ENCODE measurements at regions not wholly inside any gene's neighbourhood (a gene's known extent, or its start where the extent isn't known, plus 50 kb on each side); places are given as distances from the start of the nearest gene placed in this dataset.

GRCh38 chr2:12652723-12653122 is 64.0 kb upstream of the TRIB2 start:
- CTCF ChIA-PET = no interaction called here
- TF ChIP-seq EZH2 (IDR thresholded peaks at IDR 0.05; ENCODE audit: low read depth) = no peak
- no peak for TF ChIP-seq CTCF (conservative IDR thresholded peaks at IDR 0.05)
- intact Hi-C loops (cut with micrococcal nuclease; ENCODE audit: unreplicated experiment) = no loop called here

GRCh38 chr2:12657560-12657959 is 59.2 kb upstream of the TRIB2 start:
- POLR2A ChIA-PET (ENCODE audit: unreplicated experiment) = no interaction called here

More at GRCh38 chr2:12652723-12653122, 64.0 kb upstream of the TRIB2 start:
- no peaks in the 10 kb centered on the region for H3K4me1 ChIP-seq (replicated peaks; ENCODE audit: insufficient read depth)
- POLR2A ChIA-PET (ENCODE audit: unreplicated experiment) = interaction anchor here (0.7 kb wide), 1 partner anchor 21 kb away, joined by 4 read pairs; no protein-coding TSS in a partner anchor
- no peaks in the 10 kb centered on the region for H3K36me3 ChIP-seq (ENCODE audit: low read depth)
- no peak overlapping the region for H3K4me2 ChIP-seq
- H3K79me2 ChIP-seq (ENCODE audit: low read depth) = no peaks in the 10 kb centered on the region
- no peaks in the 10 kb centered on the region for H4K20me1 ChIP-seq (ENCODE audit: insufficient read depth)
- H2AFZ ChIP-seq = no peak overlapping the region
- H3K9me2 ChIP-seq (ENCODE audit: insufficient read depth) = no peaks in the 10 kb centered on the region
- no peaks in the 10 kb centered on the region for H3K9me3 ChIP-seq (ENCODE audit: insufficient read depth, low read depth)
- no peak for DNase-seq
- H3F3A ChIP-seq (ENCODE audit: insufficient read depth, low read depth) = no peaks in the 10 kb centered on the region
- H3K4me3 ChIP-seq = no peak overlapping the region
- no TSS peak for BruUV-seq (replicated peaks)
- H3K27ac ChIP-seq = no peak overlapping the region
- no peaks in the 10 kb centered on the region for H3K27me3 ChIP-seq (ENCODE audit: insufficient read depth, low read depth)

GRCh38 chr2:12658310-12658945 is 58.3 kb upstream of the TRIB2 start:
- Histone ChIP-seq H3K79me2 (ENCODE audit: low read depth) (no peaks in the 10 kb centered on the region), H3K9me2 (ENCODE audit: insufficient read depth) (no peaks in the 10 kb centered on the region), H3K4me3 (no peak overlapping the region), H3K4me1 (replicated peaks; ENCODE audit: insufficient read depth) (no peaks in the 10 kb centered on the region), H3F3A (ENCODE audit: insufficient read depth, low read depth) (no peaks in the 10 kb centered on the region), H4K20me1 (ENCODE audit: insufficient read depth) (no peaks in the 10 kb centered on the region), H2AFZ (no peak overlapping the region), H3K27ac (no peak overlapping the region), H3K27me3 (ENCODE audit: insufficient read depth, low read depth) (no peaks in the 10 kb centered on the region), H3K9me3 (ENCODE audit: insufficient read depth, low read depth) (no peaks in the 10 kb centered on the region), H3K36me3 (ENCODE audit: low read depth) (no peaks in the 10 kb centered on the region), H3K4me2 (no peak overlapping the region)
- CTCF ChIA-PET = no interaction called here
- no peak for DNase-seq
- BruUV-seq (replicated peaks) = no TSS peak
- TF ChIP-seq EZH2 (IDR thresholded peaks at IDR 0.05; ENCODE audit: low read depth) = no peak
- no peak for TF ChIP-seq CTCF (conservative IDR thresholded peaks at IDR 0.05)
- intact Hi-C loops (cut with micrococcal nuclease; ENCODE audit: unreplicated experiment) = no loop called here
- POLR2A ChIA-PET (ENCODE audit: unreplicated experiment) = no interaction called here

More at GRCh38 chr2:12657560-12657959, 59.2 kb upstream of the TRIB2 start:
- Histone ChIP-seq H3F3A (ENCODE audit: insufficient read depth, low read depth) (no peaks in the 10 kb centered on the region), H3K27ac (no peak overlapping the region), H3K27me3 (ENCODE audit: insufficient read depth, low read depth) (no peaks in the 10 kb centered on the region), H3K36me3 (ENCODE audit: low read depth) (no peaks in the 10 kb centered on the region), H3K9me3 (ENCODE audit: insufficient read depth, low read depth) (no peaks in the 10 kb centered on the region), H4K20me1 (ENCODE audit: insufficient read depth) (no peaks in the 10 kb centered on the region), H3K9me2 (ENCODE audit: insufficient read depth) (no peaks in the 10 kb centered on the region), H2AFZ (no peak overlapping the region), H3K4me1 (replicated peaks; ENCODE audit: insufficient read depth) (no peaks in the 10 kb centered on the region), H3K79me2 (ENCODE audit: low read depth) (no peaks in the 10 kb centered on the region), H3K4me3 (no peak overlapping the region), H3K4me2 (no peak overlapping the region)
- DNase-seq = no peak
- BruUV-seq (replicated peaks) = no TSS peak
- CTCF ChIA-PET = no interaction called here
- intact Hi-C loops (cut with micrococcal nuclease; ENCODE audit: unreplicated experiment) = no loop called here
- no peak for TF ChIP-seq CTCF (conservative IDR thresholded peaks at IDR 0.05)
- TF ChIP-seq EZH2 (IDR thresholded peaks at IDR 0.05; ENCODE audit: low read depth) = no peak
